GM12878 (cell line): ENCODE measurements at regions not wholly inside any gene's neighbourhood (a gene's known extent, or its start where the extent isn't known, plus 50 kb on each side); places are given as distances from the start of the nearest gene placed in this dataset.

Experiments used
- ATAC-seq: fragments of 200-7000 bp; cut with Tn5 transposase; 3 replicates; pipeline ENCODE4 v1.9.1; 2020; ENCODE audit warnings: mild to moderate bottlenecking, moderate library complexity
- BruUV-seq: library from RNA; stranded (reverse); fragments of 400-500 nt; replicated peaks from 2 replicates; lab custom pipeline; 2021; lab: Mats Ljungman, UMichigan
- CTCF ChIA-PET: fragments of 300-600 bp; sonication (Branson Sonifier 250); formaldehyde crosslinking; extraction: SDS; loops from one replicate; lab custom pipeline; 2021; ENCODE audit warnings: inconsistent platforms; lab: Yijun Ruan, JAX
- POLR2A ChIA-PET: fragments of 350-600 bp; formaldehyde crosslinking; extraction: SDS; loops from one replicate; lab custom pipeline; 2021; ENCODE audit warnings: inconsistent platforms; lab: Charles Lee
- RAD21 ChIA-PET: fragments of 300-600 bp; sonication (Branson Sonifier 250); formaldehyde crosslinking; loops from one replicate; lab custom pipeline; 2023; ENCODE audit warnings: antibody characterized with exemption; ENCODE audit not compliant: unreplicated experiment; lab: Charles Lee
- SMC1A ChIA-PET: fragments of 300-600 bp; sonication (Branson Sonifier 250); formaldehyde crosslinking; loops from one replicate; lab custom pipeline; 2023; ENCODE audit not compliant: unreplicated experiment, uncharacterized antibody; lab: Charles Lee
- DNase-seq: peaks from one replicate; pipeline ENCODE4 v3.0.0-alpha.2; 2011; ENCODE audit warnings: low read depth, low spot score
- FAIRE-seq: peaks from 3 replicates; lab custom pipeline; 2011; peaks lifted over from hg19 to GRCh38; lab: Jason Lieb, UNC
- H2AFZ ChIP-seq: 2 replicates; pipeline ENCODE4 v1.6.0; 2011; ENCODE audit warnings: low read depth, low read length, control low read depth; ENCODE audit not compliant: control insufficient read depth
- H3K27ac ChIP-seq: 2 replicates; pipeline ENCODE4 v1.5.1; 2011; ENCODE audit warnings: control low read depth; ENCODE audit not compliant: control insufficient read depth, insufficient read depth
- H3K27me3 ChIP-seq, 2 experiments: replicated peaks in 1 of 2; 2 replicates each; pipeline versions ENCODE4 v1.6.0 to v1.6.1; 2011; ENCODE audit warnings: low read length in 1 of 2; ENCODE audit not compliant: control insufficient read depth in 2 of 2, insufficient read depth in 2 of 2
- H3K36me3 ChIP-seq, 2 experiments: 2 replicates each; pipeline ENCODE4 v1.5.1; 2011; ENCODE audit warnings: low read length in 1 of 2; ENCODE audit not compliant: control insufficient read depth in 2 of 2, insufficient read depth in 2 of 2
- H3K4me1 ChIP-seq: 2 replicates; pipeline ENCODE4 v1.6.1; 2011; ENCODE audit warnings: mild to moderate bottlenecking, low read length, moderate library complexity, mixed read lengths; ENCODE audit not compliant: control insufficient read depth, insufficient read depth
- H3K4me2 ChIP-seq: 2 replicates; pipeline ENCODE4 v1.6.0; 2011; ENCODE audit warnings: control low read depth; ENCODE audit not compliant: control insufficient read depth, insufficient read depth
- H3K4me3 ChIP-seq: fragments of 200-600 bp; sonication (generic); 2 replicates; pipeline ENCODE4 v1.5.1; 2016
- H3K79me2 ChIP-seq: 2 replicates; pipeline ENCODE4 v1.6.0; 2011; ENCODE audit warnings: low read length; ENCODE audit not compliant: control insufficient read depth, insufficient read depth
- H3K9ac ChIP-seq: 2 replicates; pipeline ENCODE4 v1.8.0; 2011; ENCODE audit warnings: low read length, control low read depth, mixed read lengths; ENCODE audit not compliant: control insufficient read depth, insufficient read depth
- H3K9me3 ChIP-seq: replicated peaks from 3 replicates; pipeline ENCODE4 v1.5.1; 2011; ENCODE audit warnings: mild to moderate bottlenecking, low read length; ENCODE audit not compliant: control insufficient read depth, insufficient read depth
- H4K20me1 ChIP-seq: 2 replicates; pipeline ENCODE4 v1.6.0; 2011; ENCODE audit not compliant: control insufficient read depth, insufficient read depth
- ATF7 ChIP-seq: fragments of 450-650 bp; IDR thresholded peaks from 2 replicates; pipeline ENCODE4 v1.6.1; 2016; ENCODE audit warnings: low read depth, mild to moderate bottlenecking
- CHD2 ChIP-seq: IDR thresholded peaks from 2 replicates; pipeline ENCODE4 v1.6.1; 2011; ENCODE audit warnings: low read depth, low read length, improper control_type of control experiment, borderline replicate concordance
- ELK1 ChIP-seq: IDR thresholded peaks from 2 replicates; pipeline ENCODE4 v1.6.1; 2012; ENCODE audit warnings: low read depth, low read length, improper control_type of control experiment
- NFIC ChIP-seq: IDR thresholded peaks from 2 replicates; pipeline ENCODE4 v1.6.1; 2012; ENCODE audit warnings: low read depth, mild to moderate bottlenecking, inconsistent platforms, low read length, moderate library complexity
- POLR2AphosphoS5 ChIP-seq: IDR thresholded peaks from 2 replicates; pipeline ENCODE4 v1.6.1; 2011; ENCODE audit warnings: mild to moderate bottlenecking, low read length, inconsistent platforms
- SREBF1 ChIP-seq: IDR thresholded peaks from 2 replicates; pipeline ENCODE4 v1.6.1; 2012; ENCODE audit warnings: mild to moderate bottlenecking, low read length
- SRF ChIP-seq, 2 experiments: IDR thresholded peaks; 2 replicates each; pipeline ENCODE4 v1.6.1; 2011; ENCODE audit warnings: low read depth in 2 of 2, low read length in 2 of 2, mild to moderate bottlenecking in 1 of 2, moderate library complexity in 1 of 2
- SUZ12 ChIP-seq: fragments of 200-600 bp; sonication (generic); IDR thresholded peaks from one replicate; pipeline ENCODE4 v1.6.1; 2018; ENCODE audit warnings: antibody characterized with exemption, mild to moderate bottlenecking; ENCODE audit not compliant: unreplicated experiment
- WGBS: methylation state at CpG from one replicate; pipeline ENCODE4 v1.1.6; 2016; ENCODE audit warnings: low lambda C conversion rate; ENCODE audit not compliant: insufficient replicate concordance, insufficient coverage; ENCODE audit errors: missing lambda C conversion rate; 5-methylcytosine and 5-hydroxymethylcytosine counted together
- in situ Hi-C: fragments of 300-500 bp; cut with MboI; formaldehyde crosslinking; loops from 9 replicates; pipeline ENCODE4 v1.14.3; 2018; ENCODE audit warnings: mixed read lengths
- intact Hi-C: fragments of 100-400 bp; cut with micrococcal nuclease; formaldehyde crosslinking; loops from one replicate; pipeline ENCODE4 v1.14.2; 2022; ENCODE audit not compliant: unreplicated experiment
- TF ChIP-seq, protein P1 (sequence below): fragments of 450-650 bp; IDR thresholded peaks from 2 replicates; pipeline ENCODE4 v1.6.1; 2018; ENCODE audit warnings: mild to moderate bottlenecking, low read depth, moderate library complexity; ENCODE audit not compliant: partially characterized antibody
- TF ChIP-seq, protein P2 (sequence below): fragments of 450-650 bp; IDR thresholded peaks from 2 replicates; pipeline ENCODE4 v1.6.1; 2018; ENCODE audit warnings: borderline replicate concordance, mild to moderate bottlenecking; ENCODE audit not compliant: partially characterized antibody

- no peak for FAIRE-seq
- no TSS peak for BruUV-seq
- no peak overlapping the region for H3K27ac ChIP-seq
- H2AFZ ChIP-seq = no peak overlapping the region
- RAD21 ChIA-PET = no interaction called here
- no peaks in the 10 kb centered on the region for H3K36me3 ChIP-seq
- DNase-seq = no peak
- no peak overlapping the region for H3K4me2 ChIP-seq
- SMC1A ChIA-PET = no interaction called here
- no peaks in the 10 kb centered on the region for H3K27me3 ChIP-seq
- no peaks in the 10 kb centered on the region for H3K9me3 ChIP-seq
- no peaks in the 10 kb centered on the region for H4K20me1 ChIP-seq
- no peak overlapping the region for H3K9ac ChIP-seq
- H3K4me3 ChIP-seq = no peak overlapping the region
- ATAC-seq = no peak
- TF ChIP-seq SRF (IDR thresholded peaks at IDR 0.05; ENCODE audit: low read depth in 2 of 2, low read length in 2 of 2) (no peak), ATF7 (no peak), CHD2 (no peak), NFIC (no peak), SUZ12 (no peak), ELK1 (no peak), POLR2AphosphoS5 (no peak), SREBF1 (no peak)
- TF ChIP-seq, protein P1, sequence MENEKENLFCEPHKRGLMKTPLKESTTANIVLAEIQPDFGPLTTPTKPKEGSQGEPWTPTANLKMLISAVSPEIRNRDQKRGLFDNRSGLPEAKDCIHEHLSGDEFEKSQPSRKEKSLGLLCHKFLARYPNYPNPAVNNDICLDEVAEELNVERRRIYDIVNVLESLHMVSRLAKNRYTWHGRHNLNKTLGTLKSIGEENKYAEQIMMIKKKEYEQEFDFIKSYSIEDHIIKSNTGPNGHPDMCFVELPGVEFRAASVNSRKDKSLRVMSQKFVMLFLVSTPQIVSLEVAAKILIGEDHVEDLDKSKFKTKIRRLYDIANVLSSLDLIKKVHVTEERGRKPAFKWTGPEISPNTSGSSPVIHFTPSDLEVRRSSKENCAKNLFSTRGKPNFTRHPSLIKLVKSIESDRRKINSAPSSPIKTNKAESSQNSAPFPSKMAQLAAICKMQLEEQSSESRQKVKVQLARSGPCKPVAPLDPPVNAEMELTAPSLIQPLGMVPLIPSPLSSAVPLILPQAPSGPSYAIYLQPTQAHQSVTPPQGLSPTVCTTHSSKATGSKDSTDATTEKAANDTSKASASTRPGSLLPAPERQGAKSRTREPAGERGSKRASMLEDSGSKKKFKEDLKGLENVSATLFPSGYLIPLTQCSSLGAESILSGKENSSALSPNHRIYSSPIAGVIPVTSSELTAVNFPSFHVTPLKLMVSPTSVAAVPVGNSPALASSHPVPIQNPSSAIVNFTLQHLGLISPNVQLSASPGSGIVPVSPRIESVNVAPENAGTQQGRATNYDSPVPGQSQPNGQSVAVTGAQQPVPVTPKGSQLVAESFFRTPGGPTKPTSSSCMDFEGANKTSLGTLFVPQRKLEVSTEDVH = no peak
- TF ChIP-seq, protein P2, sequence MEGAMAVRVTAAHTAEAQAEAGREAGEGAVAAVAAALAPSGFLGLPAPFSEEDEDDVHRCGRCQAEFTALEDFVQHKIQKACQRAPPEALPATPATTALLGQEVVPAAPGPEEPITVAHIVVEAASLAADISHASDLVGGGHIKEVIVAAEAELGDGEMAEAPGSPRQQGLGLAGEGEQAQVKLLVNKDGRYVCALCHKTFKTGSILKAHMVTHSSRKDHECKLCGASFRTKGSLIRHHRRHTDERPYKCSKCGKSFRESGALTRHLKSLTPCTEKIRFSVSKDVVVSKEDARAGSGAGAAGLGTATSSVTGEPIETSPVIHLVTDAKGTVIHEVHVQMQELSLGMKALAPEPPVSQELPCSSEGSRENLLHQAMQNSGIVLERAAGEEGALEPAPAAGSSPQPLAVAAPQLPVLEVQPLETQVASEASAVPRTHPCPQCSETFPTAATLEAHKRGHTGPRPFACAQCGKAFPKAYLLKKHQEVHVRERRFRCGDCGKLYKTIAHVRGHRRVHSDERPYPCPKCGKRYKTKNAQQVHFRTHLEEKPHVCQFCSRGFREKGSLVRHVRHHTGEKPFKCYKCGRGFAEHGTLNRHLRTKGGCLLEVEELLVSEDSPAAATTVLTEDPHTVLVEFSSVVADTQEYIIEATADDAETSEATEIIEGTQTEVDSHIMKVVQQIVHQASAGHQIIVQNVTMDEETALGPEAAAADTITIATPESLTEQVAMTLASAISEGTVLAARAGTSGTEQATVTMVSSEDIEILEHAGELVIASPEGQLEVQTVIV = no peak
- in situ Hi-C loops (no loop called here), intact Hi-C loops (no loop called here)
- WGBS = 32% methylated on average over 1 of the region's 1 CpG
- POLR2A ChIA-PET = no interaction called here
- H3K79me2 ChIP-seq = no peaks in the 10 kb centered on the region
- no peaks in the 10 kb centered on the region for H3K4me1 ChIP-seq
- CTCF ChIA-PET = interaction anchor here (0.7 kb wide), 1 partner anchor 921 kb away, joined by 3 read pairs; no protein-coding TSS in a partner anchor
Observed at GRCh38 chr10:65126288-65126687, 1605.1 kb downstream of the REEP3 start.
